Activated naive CD8-positive, alpha-beta T cell treated with anti-CD3 and anti-CD28 coated beads, Interleukin-2, amount 10 ng/mL, durations not matched to agents 7 days and 5 days (primary cell): ENCODE measurements at regions not wholly inside any gene's neighbourhood (a gene's known extent, or its start where the extent isn't known, plus 50 kb on each side); places are given as distances from the start of the nearest gene placed in this dataset.

Experiments
- ATAC-seq: fragments of 150-1000 bp; cut with Tn5 transposase; one replicate; pipeline ENCODE4 v1.10.0; 2021; ENCODE audit warnings: low read depth, moderate library complexity
- POLR2A ChIA-PET: fragments of 350-600 bp; sonication (Branson Sonifier 250); formaldehyde crosslinking; loops from one replicate; lab custom pipeline; 2021; ENCODE audit warnings: antibody characterized with exemption; lab: Charles Lee
- DNase-seq: peaks from one replicate; pipeline ENCODE4 v3.0.0; 2021
- H3K27ac Mint-ChIP-seq: one replicate; pipeline ENCODE4 v1.8.0; 2022; ENCODE audit warnings: mild to moderate bottlenecking, mixed read lengths
- H3K27me3 Mint-ChIP-seq: one replicate; pipeline ENCODE4 v1.8.0; 2022; ENCODE audit warnings: mild to moderate bottlenecking, moderate library complexity, mixed read lengths
- H3K36me3 Mint-ChIP-seq: one replicate; pipeline ENCODE4 v1.8.0; 2021; ENCODE audit warnings: mild to moderate bottlenecking, mixed read lengths
- H3K4me1 Mint-ChIP-seq: one replicate; pipeline ENCODE4 v1.8.0; 2021; ENCODE audit warnings: mixed read lengths
- H3K4me3 Mint-ChIP-seq: one replicate; pipeline ENCODE4 v1.8.0; 2022; ENCODE audit warnings: mild to moderate bottlenecking, moderate library complexity, mixed read lengths
- H3K9me3 Mint-ChIP-seq: one replicate; pipeline ENCODE4 v1.8.0; 2021; ENCODE audit warnings: mixed read lengths

GRCh38 chr2:139165041-139165440 lies 384.9 kb upstream of the NXPH2 start:
- no peak for DNase-seq
- no peak overlapping the region for H3K27ac Mint-ChIP-seq
- no peaks in the 10 kb centered on the region for H3K4me1 Mint-ChIP-seq
- ATAC-seq: no peak
- no peaks in the 10 kb centered on the region for H3K27me3 Mint-ChIP-seq
- H3K36me3 Mint-ChIP-seq: no peaks in the 10 kb centered on the region
- POLR2A ChIA-PET: no interaction called here
- peaks cover 3% of the 10 kb centered on the region for H3K9me3 Mint-ChIP-seq
- H3K4me3 Mint-ChIP-seq: no peak overlapping the region

- no peak for ATAC-seq
- no peak for DNase-seq
- Mint-ChIP-seq H3K9me3 (peaks cover 3% of the 10 kb centered on the region), H3K4me1 (no peaks in the 10 kb centered on the region), H3K36me3 (no peaks in the 10 kb centered on the region), H3K27ac (no peak overlapping the region), H3K27me3 (no peaks in the 10 kb centered on the region), H3K4me3 (no peak overlapping the region)
- POLR2A ChIA-PET: no interaction called here
These were observed 382.8 kb upstream of the NXPH2 start for GRCh38 chr2:139162957-139163356.

- Mint-ChIP-seq H3K4me1 (no peaks in the 10 kb centered on the region), H3K4me3 (no peak overlapping the region), H3K27me3 (no peaks in the 10 kb centered on the region), H3K9me3 (peaks cover 3% of the 10 kb centered on the region), H3K27ac (no peak overlapping the region), H3K36me3 (no peaks in the 10 kb centered on the region)
- ATAC-seq: no peak
- no peak for DNase-seq
- POLR2A ChIA-PET: no interaction called here
These were observed 382.3 kb upstream of the NXPH2 start for GRCh38 chr2:139162456-139162855.

GRCh38 chr2:139160836-139161235 lies 380.6 kb upstream of the NXPH2 start:
- no peaks in the 10 kb centered on the region for H3K27me3 Mint-ChIP-seq
- POLR2A ChIA-PET: no interaction called here
- no peaks in the 10 kb centered on the region for H3K36me3 Mint-ChIP-seq
- peaks cover 2% of the 10 kb centered on the region for H3K9me3 Mint-ChIP-seq
- no peaks in the 10 kb centered on the region for H3K4me1 Mint-ChIP-seq
- ATAC-seq (no peak), DNase-seq (no peak)
- H3K4me3 Mint-ChIP-seq: no peak overlapping the region
- no peak overlapping the region for H3K27ac Mint-ChIP-seq

GRCh38 chr2:139159177-139159576 lies 379.0 kb upstream of the NXPH2 start:
- peaks cover 2% of the 10 kb centered on the region for H3K9me3 Mint-ChIP-seq
- no peak overlapping the region for H3K27ac Mint-ChIP-seq
- H3K4me3 Mint-ChIP-seq: no peak overlapping the region
- no peak for ATAC-seq
- no peaks in the 10 kb centered on the region for H3K27me3 Mint-ChIP-seq
- no peaks in the 10 kb centered on the region for H3K36me3 Mint-ChIP-seq
- POLR2A ChIA-PET: no interaction called here
- DNase-seq: no peak
- H3K4me1 Mint-ChIP-seq: no peaks in the 10 kb centered on the region

GRCh38 chr2:139156730-139157129 lies 376.5 kb upstream of the NXPH2 start:
- H3K27me3 Mint-ChIP-seq: no peaks in the 10 kb centered on the region
- H3K9me3 Mint-ChIP-seq: peaks cover 2% of the 10 kb centered on the region
- H3K27ac Mint-ChIP-seq: no peak overlapping the region
- H3K4me3 Mint-ChIP-seq: no peak overlapping the region
- H3K4me1 Mint-ChIP-seq: no peaks in the 10 kb centered on the region
- POLR2A ChIA-PET: no interaction called here
- no peak for ATAC-seq
- H3K36me3 Mint-ChIP-seq: no peaks in the 10 kb centered on the region
- DNase-seq: no peak

- Mint-ChIP-seq H3K36me3 (no peaks in the 10 kb centered on the region), H3K27me3 (no peaks in the 10 kb centered on the region), H3K4me1 (no peaks in the 10 kb centered on the region), H3K9me3 (peaks cover 2% of the 10 kb centered on the region), H3K27ac (no peak overlapping the region), H3K4me3 (no peak overlapping the region)
- DNase-seq: no peak
- no peak for ATAC-seq
- POLR2A ChIA-PET: no interaction called here
These were observed 375.8 kb upstream of the NXPH2 start for GRCh38 chr2:139155991-139156390.

- no peak for DNase-seq
- no peak for ATAC-seq
- Mint-ChIP-seq H3K36me3 (no peaks in the 10 kb centered on the region), H3K4me3 (no peak overlapping the region), H3K27me3 (no peaks in the 10 kb centered on the region), H3K27ac (no peak overlapping the region), H3K9me3 (peaks cover 7% of the 10 kb centered on the region), H3K4me1 (no peaks in the 10 kb centered on the region)
- POLR2A ChIA-PET: no interaction called here
These were observed 362.2 kb upstream of the NXPH2 start for GRCh38 chr2:139142252-139142880.

GRCh38 chr2:139124271-139124670 lies 344.1 kb upstream of the NXPH2 start:
- Mint-ChIP-seq H3K4me1 (no peaks in the 10 kb centered on the region), H3K27me3 (no peaks in the 10 kb centered on the region), H3K9me3 (peaks cover 4% of the 10 kb centered on the region), H3K36me3 (no peaks in the 10 kb centered on the region), H3K27ac (no peak overlapping the region), H3K4me3 (no peak overlapping the region)
- POLR2A ChIA-PET: no interaction called here
- ATAC-seq (no peak), DNase-seq (no peak)

- Mint-ChIP-seq H3K36me3 (no peaks in the 10 kb centered on the region), H3K4me1 (no peaks in the 10 kb centered on the region), H3K27ac (no peak overlapping the region), H3K9me3 (peaks cover 4% of the 10 kb centered on the region), H3K4me3 (no peak overlapping the region), H3K27me3 (no peaks in the 10 kb centered on the region)
- DNase-seq: no peak
- ATAC-seq: no peak
- POLR2A ChIA-PET: no interaction called here
These were observed 343.6 kb upstream of the NXPH2 start for GRCh38 chr2:139123795-139124194.

- H3K9me3 Mint-ChIP-seq: peaks cover 4% of the 10 kb centered on the region
- no peaks in the 10 kb centered on the region for H3K4me1 Mint-ChIP-seq
- no peak for ATAC-seq
- no peaks in the 10 kb centered on the region for H3K27me3 Mint-ChIP-seq
- H3K4me3 Mint-ChIP-seq: no peak overlapping the region
- H3K27ac Mint-ChIP-seq: no peak overlapping the region
- POLR2A ChIA-PET: no interaction called here
- no peaks in the 10 kb centered on the region for H3K36me3 Mint-ChIP-seq
- DNase-seq: no peak
These were observed 342.5 kb upstream of the NXPH2 start for GRCh38 chr2:139122711-139123158.

GRCh38 chr2:139099721-139100120 lies 319.5 kb upstream of the NXPH2 start:
- H3K27me3 Mint-ChIP-seq: no peaks in the 10 kb centered on the region
- H3K36me3 Mint-ChIP-seq: no peaks in the 10 kb centered on the region
- ATAC-seq (no peak), DNase-seq (no peak)
- H3K4me1 Mint-ChIP-seq: no peaks in the 10 kb centered on the region
- peaks cover 4% of the 10 kb centered on the region for H3K9me3 Mint-ChIP-seq
- POLR2A ChIA-PET: no interaction called here
- no peak overlapping the region for H3K27ac Mint-ChIP-seq
- no peak overlapping the region for H3K4me3 Mint-ChIP-seq

- DNase-seq (no peak), ATAC-seq (no peak)
- no peaks in the 10 kb centered on the region for H3K4me1 Mint-ChIP-seq
- no peaks in the 10 kb centered on the region for H3K27me3 Mint-ChIP-seq
- H3K9me3 Mint-ChIP-seq: peaks cover 3% of the 10 kb centered on the region
- no peak overlapping the region for H3K4me3 Mint-ChIP-seq
- POLR2A ChIA-PET: no interaction called here
- no peak overlapping the region for H3K27ac Mint-ChIP-seq
- H3K36me3 Mint-ChIP-seq: no peaks in the 10 kb centered on the region
These were observed 318.8 kb upstream of the NXPH2 start for GRCh38 chr2:139098961-139099360.

GRCh38 chr2:139083121-139083520 lies 302.9 kb upstream of the NXPH2 start:
- H3K4me1 Mint-ChIP-seq: no peaks in the 10 kb centered on the region
- H3K4me3 Mint-ChIP-seq: no peak overlapping the region
- no peak overlapping the region for H3K27ac Mint-ChIP-seq
- H3K36me3 Mint-ChIP-seq: no peaks in the 10 kb centered on the region
- DNase-seq (no peak), ATAC-seq (no peak)
- no peaks in the 10 kb centered on the region for H3K9me3 Mint-ChIP-seq
- POLR2A ChIA-PET: no interaction called here
- no peaks in the 10 kb centered on the region for H3K27me3 Mint-ChIP-seq

GRCh38 chr2:139080244-139080643 lies 300.1 kb upstream of the NXPH2 start:
- no peak for DNase-seq
- Mint-ChIP-seq H3K27ac (no peak overlapping the region), H3K4me3 (no peak overlapping the region), H3K9me3 (no peaks in the 10 kb centered on the region), H3K36me3 (no peaks in the 10 kb centered on the region), H3K27me3 (no peaks in the 10 kb centered on the region), H3K4me1 (no peaks in the 10 kb centered on the region)
- POLR2A ChIA-PET: no interaction called here
- no peak for ATAC-seq
